C4-2B (cell line): ENCODE measurements at regions not wholly inside any gene's neighbourhood (a gene's known extent, or its start where the extent isn't known, plus 50 kb on each side); places are given as distances from the start of the nearest gene placed in this dataset.

ENCODE experiments used
- ZFX ChIP-seq: fragments of 450-650 bp; IDR thresholded peaks from 2 replicates; pipeline ENCODE4 v1.6.1; 2017
- TF ChIP-seq, protein P1 (sequence below): fragments of 450-650 bp; conservative IDR thresholded peaks from 2 replicates; pipeline ENCODE4 v1.5.1; 2017; ENCODE audit warnings: mild to moderate bottlenecking

DNA sequence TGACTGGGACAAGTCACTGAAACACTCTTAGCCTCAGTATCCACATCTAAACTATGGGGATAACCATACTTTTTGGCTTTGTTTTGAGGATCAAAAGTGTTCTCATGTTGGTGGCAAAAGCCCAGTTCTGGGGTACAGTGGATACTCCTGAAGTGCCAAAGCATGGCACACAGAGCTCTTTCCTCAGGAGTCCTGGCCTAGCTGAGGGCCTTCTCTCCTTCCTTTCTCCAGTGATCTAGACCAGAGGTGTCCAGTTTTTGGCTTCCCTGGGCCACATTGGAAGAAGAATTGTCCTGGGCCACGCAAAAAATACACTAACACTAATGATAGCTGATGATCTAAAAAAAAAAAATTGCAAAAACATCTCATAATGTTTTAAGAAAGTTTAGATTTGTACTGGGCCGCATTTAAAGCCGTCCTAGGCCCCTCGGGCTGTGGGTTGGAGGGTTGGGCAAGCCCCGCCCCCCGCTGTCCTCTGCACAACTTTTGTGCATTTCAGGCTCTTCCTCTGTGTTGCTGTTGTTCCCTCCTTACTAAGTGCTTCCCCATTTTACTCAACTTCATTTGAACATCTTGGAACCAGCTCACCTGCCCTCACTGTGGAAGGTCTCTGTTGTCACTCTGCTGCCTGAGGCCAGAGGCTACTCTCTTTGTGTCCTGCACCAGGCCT lies 337.0 kb downstream of the CYRIA start:
- TF ChIP-seq, protein P1, sequence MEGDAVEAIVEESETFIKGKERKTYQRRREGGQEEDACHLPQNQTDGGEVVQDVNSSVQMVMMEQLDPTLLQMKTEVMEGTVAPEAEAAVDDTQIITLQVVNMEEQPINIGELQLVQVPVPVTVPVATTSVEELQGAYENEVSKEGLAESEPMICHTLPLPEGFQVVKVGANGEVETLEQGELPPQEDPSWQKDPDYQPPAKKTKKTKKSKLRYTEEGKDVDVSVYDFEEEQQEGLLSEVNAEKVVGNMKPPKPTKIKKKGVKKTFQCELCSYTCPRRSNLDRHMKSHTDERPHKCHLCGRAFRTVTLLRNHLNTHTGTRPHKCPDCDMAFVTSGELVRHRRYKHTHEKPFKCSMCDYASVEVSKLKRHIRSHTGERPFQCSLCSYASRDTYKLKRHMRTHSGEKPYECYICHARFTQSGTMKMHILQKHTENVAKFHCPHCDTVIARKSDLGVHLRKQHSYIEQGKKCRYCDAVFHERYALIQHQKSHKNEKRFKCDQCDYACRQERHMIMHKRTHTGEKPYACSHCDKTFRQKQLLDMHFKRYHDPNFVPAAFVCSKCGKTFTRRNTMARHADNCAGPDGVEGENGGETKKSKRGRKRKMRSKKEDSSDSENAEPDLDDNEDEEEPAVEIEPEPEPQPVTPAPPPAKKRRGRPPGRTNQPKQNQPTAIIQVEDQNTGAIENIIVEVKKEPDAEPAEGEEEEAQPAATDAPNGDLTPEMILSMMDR, result no peak
- TF ChIP-seq ZFX, result no peak
